GM21529 (cell line): ENCODE measurements at regions not wholly inside any gene's neighbourhood (a gene's known extent, or its start where the extent isn't known, plus 50 kb on each side); places are given as distances from the start of the nearest gene placed in this dataset.

Experiments used
- ATAC-seq: cut with Tn5 transposase; IDR thresholded peaks from one replicate; pipeline ENCODE4 v1.9.1; 2021; ENCODE audit not compliant: unreplicated experiment

- no peak for ATAC-seq
Measured at GRCh38 chr5:154107010-154107409, 68.2 kb downstream of the MFAP3 start.

GRCh38 chr5:154107756-154108155 is 69.0 kb downstream of the MFAP3 start:
- no peak for ATAC-seq

- no peak for ATAC-seq
Measured at GRCh38 chr5:154109416-154110106, 70.8 kb downstream of the MFAP3 start.

- ATAC-seq = no peak
Measured at GRCh38 chr5:154110107-154110453, 71.3 kb downstream of the MFAP3 start.

GRCh38 chr5:154110716-154111115 is 71.9 kb downstream of the MFAP3 start:
- ATAC-seq = no peak

- ATAC-seq = no peak
Measured at GRCh38 chr5:154111214-154111613, 72.4 kb downstream of the MFAP3 start.

- ATAC-seq = peak; percentile 79
Measured at GRCh38 chr5:154112255-154112654, 73.5 kb downstream of the MFAP3 start.

GRCh38 chr5:154115291-154115690 is 75.2 kb upstream of the GALNT10 start:
- ATAC-seq = no peak

- no peak for ATAC-seq
Measured at GRCh38 chr5:154117050-154117449, 73.5 kb upstream of the GALNT10 start.

GRCh38 chr5:154117930-154118329 is 72.6 kb upstream of the GALNT10 start:
- no peak for ATAC-seq

- ATAC-seq = no peak
Measured at GRCh38 chr5:154118385-154118784, 72.1 kb upstream of the GALNT10 start.

GRCh38 chr5:154118893-154119336 is 71.6 kb upstream of the GALNT10 start:
- ATAC-seq = no peak

GRCh38 chr5:154129013-154129412 is 61.5 kb upstream of the GALNT10 start:
- ATAC-seq = no peak

GRCh38 chr5:154129921-154130320 is 60.6 kb upstream of the GALNT10 start:
- no peak for ATAC-seq

- no peak for ATAC-seq
Measured at GRCh38 chr5:154131817-154132216, 58.7 kb upstream of the GALNT10 start.

- ATAC-seq = no peak
Measured at GRCh38 chr5:154132718-154133307, 57.7 kb upstream of the GALNT10 start.

GRCh38 chr5:154133591-154133990 is 56.9 kb upstream of the GALNT10 start:
- ATAC-seq = no peak

- ATAC-seq = no peak
Measured at GRCh38 chr5:154134499-154134898, 56.0 kb upstream of the GALNT10 start.

- ATAC-seq = no peak
Measured at GRCh38 chr5:154135125-154135817, 55.3 kb upstream of the GALNT10 start.

GRCh38 chr5:154136141-154136540 is 54.4 kb upstream of the GALNT10 start:
- ATAC-seq = no peak

GRCh38 chr5:154138701-154139100 is 51.8 kb upstream of the GALNT10 start:
- no peak for ATAC-seq

GRCh38 chr5:154140381-154140780 is 50.2 kb upstream of the GALNT10 start:
- no peak for ATAC-seq
